ENCODE measurements at regions not wholly inside any gene's neighbourhood (a gene's known extent, or its start where the extent isn't known, plus 50 kb on each side); places are given as distances from the start of the nearest gene placed in this dataset.

DNA sequence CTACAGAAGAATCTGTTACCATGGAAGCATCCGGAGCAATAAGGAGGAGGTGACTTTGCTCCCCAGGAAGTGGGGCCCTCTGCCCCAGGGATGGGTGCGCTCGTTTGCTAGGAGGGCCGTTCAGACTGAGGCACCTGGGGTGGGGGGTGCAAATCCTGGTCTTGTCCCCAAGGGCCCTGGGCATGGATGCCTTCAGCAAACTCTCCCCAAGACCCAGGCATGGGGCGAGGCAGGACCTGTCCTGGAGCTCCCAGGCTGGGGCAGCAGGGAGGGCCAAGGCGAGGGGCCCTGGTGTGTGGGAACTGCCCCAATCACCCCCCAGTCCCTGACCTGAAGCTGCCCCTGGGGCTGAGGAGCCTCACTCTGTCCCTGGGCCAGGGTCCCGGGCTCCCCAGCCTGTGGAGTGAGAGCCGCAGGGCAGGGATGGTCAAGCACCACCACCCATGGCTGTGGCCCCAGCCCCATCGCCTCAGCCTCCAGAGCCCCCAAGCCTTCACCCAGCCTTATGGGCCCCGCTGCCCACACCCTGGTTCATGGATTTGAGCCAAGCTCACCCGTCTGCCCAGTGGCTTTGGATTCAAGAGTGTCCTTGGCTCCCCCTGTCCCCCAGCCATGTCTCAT, 240.6 kb upstream of the SGCG start (continued):
- TF ChIP-seq, protein P1, sequence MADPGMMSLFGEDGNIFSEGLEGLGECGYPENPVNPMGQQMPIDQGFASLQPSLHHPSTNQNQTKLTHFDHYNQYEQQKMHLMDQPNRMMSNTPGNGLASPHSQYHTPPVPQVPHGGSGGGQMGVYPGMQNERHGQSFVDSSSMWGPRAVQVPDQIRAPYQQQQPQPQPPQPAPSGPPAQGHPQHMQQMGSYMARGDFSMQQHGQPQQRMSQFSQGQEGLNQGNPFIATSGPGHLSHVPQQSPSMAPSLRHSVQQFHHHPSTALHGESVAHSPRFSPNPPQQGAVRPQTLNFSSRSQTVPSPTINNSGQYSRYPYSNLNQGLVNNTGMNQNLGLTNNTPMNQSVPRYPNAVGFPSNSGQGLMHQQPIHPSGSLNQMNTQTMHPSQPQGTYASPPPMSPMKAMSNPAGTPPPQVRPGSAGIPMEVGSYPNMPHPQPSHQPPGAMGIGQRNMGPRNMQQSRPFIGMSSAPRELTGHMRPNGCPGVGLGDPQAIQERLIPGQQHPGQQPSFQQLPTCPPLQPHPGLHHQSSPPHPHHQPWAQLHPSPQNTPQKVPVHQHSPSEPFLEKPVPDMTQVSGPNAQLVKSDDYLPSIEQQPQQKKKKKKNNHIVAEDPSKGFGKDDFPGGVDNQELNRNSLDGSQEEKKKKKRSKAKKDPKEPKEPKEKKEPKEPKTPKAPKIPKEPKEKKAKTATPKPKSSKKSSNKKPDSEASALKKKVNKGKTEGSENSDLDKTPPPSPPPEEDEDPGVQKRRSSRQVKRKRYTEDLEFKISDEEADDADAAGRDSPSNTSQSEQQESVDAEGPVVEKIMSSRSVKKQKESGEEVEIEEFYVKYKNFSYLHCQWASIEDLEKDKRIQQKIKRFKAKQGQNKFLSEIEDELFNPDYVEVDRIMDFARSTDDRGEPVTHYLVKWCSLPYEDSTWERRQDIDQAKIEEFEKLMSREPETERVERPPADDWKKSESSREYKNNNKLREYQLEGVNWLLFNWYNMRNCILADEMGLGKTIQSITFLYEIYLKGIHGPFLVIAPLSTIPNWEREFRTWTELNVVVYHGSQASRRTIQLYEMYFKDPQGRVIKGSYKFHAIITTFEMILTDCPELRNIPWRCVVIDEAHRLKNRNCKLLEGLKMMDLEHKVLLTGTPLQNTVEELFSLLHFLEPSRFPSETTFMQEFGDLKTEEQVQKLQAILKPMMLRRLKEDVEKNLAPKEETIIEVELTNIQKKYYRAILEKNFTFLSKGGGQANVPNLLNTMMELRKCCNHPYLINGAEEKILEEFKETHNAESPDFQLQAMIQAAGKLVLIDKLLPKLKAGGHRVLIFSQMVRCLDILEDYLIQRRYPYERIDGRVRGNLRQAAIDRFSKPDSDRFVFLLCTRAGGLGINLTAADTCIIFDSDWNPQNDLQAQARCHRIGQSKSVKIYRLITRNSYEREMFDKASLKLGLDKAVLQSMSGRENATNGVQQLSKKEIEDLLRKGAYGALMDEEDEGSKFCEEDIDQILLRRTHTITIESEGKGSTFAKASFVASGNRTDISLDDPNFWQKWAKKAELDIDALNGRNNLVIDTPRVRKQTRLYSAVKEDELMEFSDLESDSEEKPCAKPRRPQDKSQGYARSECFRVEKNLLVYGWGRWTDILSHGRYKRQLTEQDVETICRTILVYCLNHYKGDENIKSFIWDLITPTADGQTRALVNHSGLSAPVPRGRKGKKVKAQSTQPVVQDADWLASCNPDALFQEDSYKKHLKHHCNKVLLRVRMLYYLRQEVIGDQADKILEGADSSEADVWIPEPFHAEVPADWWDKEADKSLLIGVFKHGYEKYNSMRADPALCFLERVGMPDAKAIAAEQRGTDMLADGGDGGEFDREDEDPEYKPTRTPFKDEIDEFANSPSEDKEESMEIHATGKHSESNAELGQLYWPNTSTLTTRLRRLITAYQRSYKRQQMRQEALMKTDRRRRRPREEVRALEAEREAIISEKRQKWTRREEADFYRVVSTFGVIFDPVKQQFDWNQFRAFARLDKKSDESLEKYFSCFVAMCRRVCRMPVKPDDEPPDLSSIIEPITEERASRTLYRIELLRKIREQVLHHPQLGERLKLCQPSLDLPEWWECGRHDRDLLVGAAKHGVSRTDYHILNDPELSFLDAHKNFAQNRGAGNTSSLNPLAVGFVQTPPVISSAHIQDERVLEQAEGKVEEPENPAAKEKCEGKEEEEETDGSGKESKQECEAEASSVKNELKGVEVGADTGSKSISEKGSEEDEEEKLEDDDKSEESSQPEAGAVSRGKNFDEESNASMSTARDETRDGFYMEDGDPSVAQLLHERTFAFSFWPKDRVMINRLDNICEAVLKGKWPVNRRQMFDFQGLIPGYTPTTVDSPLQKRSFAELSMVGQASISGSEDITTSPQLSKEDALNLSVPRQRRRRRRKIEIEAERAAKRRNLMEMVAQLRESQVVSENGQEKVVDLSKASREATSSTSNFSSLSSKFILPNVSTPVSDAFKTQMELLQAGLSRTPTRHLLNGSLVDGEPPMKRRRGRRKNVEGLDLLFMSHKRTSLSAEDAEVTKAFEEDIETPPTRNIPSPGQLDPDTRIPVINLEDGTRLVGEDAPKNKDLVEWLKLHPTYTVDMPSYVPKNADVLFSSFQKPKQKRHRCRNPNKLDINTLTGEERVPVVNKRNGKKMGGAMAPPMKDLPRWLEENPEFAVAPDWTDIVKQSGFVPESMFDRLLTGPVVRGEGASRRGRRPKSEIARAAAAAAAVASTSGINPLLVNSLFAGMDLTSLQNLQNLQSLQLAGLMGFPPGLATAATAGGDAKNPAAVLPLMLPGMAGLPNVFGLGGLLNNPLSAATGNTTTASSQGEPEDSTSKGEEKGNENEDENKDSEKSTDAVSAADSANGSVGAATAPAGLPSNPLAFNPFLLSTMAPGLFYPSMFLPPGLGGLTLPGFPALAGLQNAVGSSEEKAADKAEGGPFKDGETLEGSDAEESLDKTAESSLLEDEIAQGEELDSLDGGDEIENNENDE (IDR thresholded peaks at IDR 0.05; ENCODE audit: insufficient replicate concordance, low read length): no peak
